Activated CD4-positive, alpha-beta T cell treated with anti-CD3 and anti-CD28 coated beads for 4 hours (primary cell): ENCODE measurements at regions not wholly inside any gene's neighbourhood (a gene's known extent, or its start where the extent isn't known, plus 50 kb on each side); places are given as distances from the start of the nearest gene placed in this dataset.
"Not testable (repeated sequence)": the region's sequence is repeated elsewhere in the genome, so short reads cannot be mapped to it uniquely, and the experiment has no call there.

Experiments
- DNase-seq, 2 donors: peaks; one replicate each; pipeline ENCODE4 v3.0.0-alpha.2; 2020

GRCh38 chr1:99361406-99361805 lies 97.1 kb downstream of the PLPPR4 start:
- DNase-seq: no peak

- no peak for DNase-seq
Observed at GRCh38 chr1:99363531-99363930, 99.2 kb downstream of the PLPPR4 start.

- no peak for DNase-seq
Observed at GRCh38 chr1:99365141-99365540, 100.8 kb downstream of the PLPPR4 start.

GRCh38 chr1:99365545-99365944 lies 101.3 kb downstream of the PLPPR4 start:
- no peak for DNase-seq

GRCh38 chr1:99369154-99369553 lies 104.9 kb downstream of the PLPPR4 start:
- DNase-seq: no peak

- DNase-seq: no peak
Observed at GRCh38 chr1:99370476-99370875, 106.2 kb downstream of the PLPPR4 start.

- no peak for DNase-seq
Observed at GRCh38 chr1:99371413-99371812, 107.1 kb downstream of the PLPPR4 start.

- no peak for DNase-seq
Observed at GRCh38 chr1:99374109-99374508, 109.8 kb downstream of the PLPPR4 start.

GRCh38 chr1:99374693-99375092 lies 110.4 kb downstream of the PLPPR4 start:
- not testable (repeated sequence) for DNase-seq

- DNase-seq: no peak
Observed at GRCh38 chr1:99384021-99384420, 119.7 kb downstream of the PLPPR4 start.

- no peak for DNase-seq
Observed at GRCh38 chr1:99385852-99386251, 121.6 kb downstream of the PLPPR4 start.

- no peak for DNase-seq
Observed at GRCh38 chr1:99396389-99396788, 132.1 kb downstream of the PLPPR4 start.

GRCh38 chr1:99397029-99397428 lies 132.7 kb downstream of the PLPPR4 start:
- DNase-seq: no peak

GRCh38 chr1:99397863-99398262 lies 133.6 kb downstream of the PLPPR4 start:
- DNase-seq: no peak

- not testable (repeated sequence) for DNase-seq
Observed at GRCh38 chr1:99401556-99401955, 137.3 kb downstream of the PLPPR4 start.

- DNase-seq: not testable (repeated sequence)
Observed at GRCh38 chr1:99404399-99404798, 140.1 kb downstream of the PLPPR4 start.

- not testable (repeated sequence) for DNase-seq
Observed at GRCh38 chr1:99405325-99405724, 141.0 kb downstream of the PLPPR4 start.

GRCh38 chr1:99407018-99407417 lies 142.7 kb downstream of the PLPPR4 start:
- DNase-seq: no peak

- no peak for DNase-seq
Observed at GRCh38 chr1:99424087-99424486, 159.8 kb downstream of the PLPPR4 start.

- DNase-seq: no peak
Observed at GRCh38 chr1:99429754-99430153, 165.5 kb downstream of the PLPPR4 start.

- DNase-seq: no peak
Observed at GRCh38 chr1:99438656-99439230, 174.5 kb downstream of the PLPPR4 start.

- no peak for DNase-seq
Observed at GRCh38 chr1:99439433-99440075, 175.3 kb downstream of the PLPPR4 start.

- DNase-seq: no peak
Observed at GRCh38 chr1:99441299-99442095, 177.2 kb downstream of the PLPPR4 start.
